ENCODE measurements at regions not wholly inside any gene's neighbourhood (a gene's known extent, or its start where the extent isn't known, plus 50 kb on each side); places are given as distances from the start of the nearest gene placed in this dataset.

DNA sequence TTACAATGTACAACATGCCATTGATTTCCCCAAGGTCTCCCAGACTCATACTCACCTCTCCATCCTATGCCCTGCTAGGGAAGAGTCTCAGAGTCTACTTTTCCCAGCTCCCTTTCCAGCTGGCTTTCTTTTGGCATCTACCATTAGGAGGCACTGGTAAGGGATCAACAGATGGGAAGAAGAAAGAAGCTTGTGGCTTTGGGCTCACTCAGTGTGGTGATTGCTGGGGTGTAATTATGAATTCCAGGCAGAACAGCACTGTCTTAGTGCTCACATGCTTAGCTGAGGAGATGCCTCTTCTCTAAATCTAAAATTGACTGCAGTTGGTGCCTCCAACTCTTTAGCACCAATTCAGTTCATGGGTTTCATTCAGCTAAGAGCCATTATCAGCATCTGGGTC is 330.0 kb downstream of the PSAT1 start:
- TF ChIP-seq, protein P1, sequence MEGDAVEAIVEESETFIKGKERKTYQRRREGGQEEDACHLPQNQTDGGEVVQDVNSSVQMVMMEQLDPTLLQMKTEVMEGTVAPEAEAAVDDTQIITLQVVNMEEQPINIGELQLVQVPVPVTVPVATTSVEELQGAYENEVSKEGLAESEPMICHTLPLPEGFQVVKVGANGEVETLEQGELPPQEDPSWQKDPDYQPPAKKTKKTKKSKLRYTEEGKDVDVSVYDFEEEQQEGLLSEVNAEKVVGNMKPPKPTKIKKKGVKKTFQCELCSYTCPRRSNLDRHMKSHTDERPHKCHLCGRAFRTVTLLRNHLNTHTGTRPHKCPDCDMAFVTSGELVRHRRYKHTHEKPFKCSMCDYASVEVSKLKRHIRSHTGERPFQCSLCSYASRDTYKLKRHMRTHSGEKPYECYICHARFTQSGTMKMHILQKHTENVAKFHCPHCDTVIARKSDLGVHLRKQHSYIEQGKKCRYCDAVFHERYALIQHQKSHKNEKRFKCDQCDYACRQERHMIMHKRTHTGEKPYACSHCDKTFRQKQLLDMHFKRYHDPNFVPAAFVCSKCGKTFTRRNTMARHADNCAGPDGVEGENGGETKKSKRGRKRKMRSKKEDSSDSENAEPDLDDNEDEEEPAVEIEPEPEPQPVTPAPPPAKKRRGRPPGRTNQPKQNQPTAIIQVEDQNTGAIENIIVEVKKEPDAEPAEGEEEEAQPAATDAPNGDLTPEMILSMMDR (IDR thresholded peaks at IDR 0.05), result no peak

DNA sequence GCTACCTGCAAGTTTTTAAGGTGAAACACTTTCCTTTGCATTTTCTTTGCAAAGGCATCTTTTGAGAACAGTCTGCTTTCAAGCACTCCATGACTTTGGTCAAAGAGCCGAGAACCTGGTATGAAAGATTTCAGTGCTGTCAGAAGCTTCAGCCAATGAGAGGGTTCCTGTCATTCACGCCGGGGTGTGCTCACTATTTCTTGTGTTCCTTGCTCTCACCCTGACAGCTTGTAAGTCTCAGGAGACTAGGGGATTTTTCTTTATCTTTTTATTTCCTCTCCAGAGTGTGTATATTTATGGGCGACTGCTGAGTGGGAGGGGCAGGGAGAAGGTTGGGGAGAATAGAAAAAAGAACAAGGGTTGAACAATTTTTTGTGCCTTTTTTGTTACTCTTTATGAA is 334.0 kb downstream of the PSAT1 start:
- TF ChIP-seq, protein P1 (IDR thresholded peaks at IDR 0.05), result no peak

DNA sequence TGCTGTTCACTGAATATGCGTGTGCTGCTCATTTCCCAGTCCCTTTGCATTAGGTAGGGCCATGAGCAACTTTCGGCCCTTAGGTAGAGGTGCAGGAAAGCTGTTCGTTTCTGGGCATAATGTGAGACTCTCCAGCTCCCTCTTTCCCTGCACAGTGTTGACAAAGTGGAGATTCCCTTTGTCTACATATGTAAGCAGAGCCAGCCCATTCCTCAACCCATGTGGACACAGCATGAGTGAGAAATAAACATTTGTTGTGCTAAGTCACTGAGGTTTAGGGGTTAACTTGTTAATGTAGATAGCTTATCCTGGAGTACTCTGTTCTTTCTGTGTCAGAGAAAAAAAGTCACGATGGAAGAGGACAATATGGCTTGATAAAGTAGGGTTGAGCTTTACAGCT is 343.8 kb downstream of the PSAT1 start:
- TF ChIP-seq, protein P1 (IDR thresholded peaks at IDR 0.05), result no peak

DNA sequence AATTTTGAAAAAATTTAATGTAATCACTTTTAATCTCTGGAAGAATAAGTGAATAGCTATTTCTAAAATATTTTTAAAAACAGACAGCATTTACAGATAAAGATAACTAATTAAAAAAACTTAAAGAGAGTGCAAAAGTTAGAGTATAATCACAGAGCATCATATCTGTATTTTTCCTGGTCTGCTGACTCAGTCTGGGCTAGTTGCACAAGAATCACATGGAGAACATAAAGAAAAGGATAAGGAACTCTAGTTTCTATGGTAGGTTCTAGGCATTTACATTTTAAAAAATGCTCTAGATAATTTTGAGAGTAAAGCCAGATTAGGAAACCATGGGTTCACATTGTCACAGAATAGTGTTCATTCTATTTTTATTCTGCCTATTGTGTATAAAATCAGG is 347.4 kb downstream of the PSAT1 start:
- TF ChIP-seq, protein P1 (IDR thresholded peaks at IDR 0.05), result no peak

DNA sequence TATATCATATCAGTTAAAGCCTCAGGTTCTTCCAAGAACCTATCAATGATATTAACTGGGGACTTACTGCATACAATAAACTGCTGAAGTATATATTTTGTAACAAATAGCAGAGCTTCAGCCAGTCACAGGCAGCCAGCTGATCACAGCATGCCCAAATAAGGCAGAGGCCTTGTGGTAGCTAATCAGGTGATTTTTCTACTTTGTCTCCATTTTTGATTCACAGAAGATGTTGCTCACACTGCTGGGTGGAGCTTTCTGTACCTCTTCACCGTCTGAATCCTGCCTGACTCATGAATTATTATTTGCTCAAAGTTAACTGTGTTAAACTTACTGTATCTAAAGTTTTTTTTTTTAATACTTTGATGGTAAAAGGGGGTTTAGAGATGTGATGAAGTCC is 357.4 kb downstream of the PSAT1 start:
- TF ChIP-seq, protein P1 (IDR thresholded peaks at IDR 0.05), result no peak

DNA sequence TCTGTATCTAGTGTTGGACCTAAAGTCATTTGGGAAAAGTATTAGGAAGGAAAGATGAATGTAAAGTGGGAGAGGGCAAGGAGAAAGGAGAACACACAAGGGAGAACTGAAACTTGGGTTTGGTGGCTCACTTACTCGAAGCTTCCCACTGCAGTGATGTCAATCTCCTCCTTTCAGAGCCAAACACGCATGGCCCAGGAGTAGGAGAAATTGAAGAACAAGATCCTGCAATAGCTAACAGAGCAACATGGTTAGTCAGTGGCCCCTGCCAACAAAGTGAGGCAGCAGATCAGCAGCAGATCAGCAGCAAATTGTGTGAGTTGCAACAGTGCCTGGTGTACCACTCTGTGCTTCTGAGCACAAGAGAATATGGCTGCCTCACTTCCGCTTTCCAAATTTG is 366.4 kb downstream of the PSAT1 start:
- TF ChIP-seq, protein P1 (IDR thresholded peaks at IDR 0.05), result no peak

DNA sequence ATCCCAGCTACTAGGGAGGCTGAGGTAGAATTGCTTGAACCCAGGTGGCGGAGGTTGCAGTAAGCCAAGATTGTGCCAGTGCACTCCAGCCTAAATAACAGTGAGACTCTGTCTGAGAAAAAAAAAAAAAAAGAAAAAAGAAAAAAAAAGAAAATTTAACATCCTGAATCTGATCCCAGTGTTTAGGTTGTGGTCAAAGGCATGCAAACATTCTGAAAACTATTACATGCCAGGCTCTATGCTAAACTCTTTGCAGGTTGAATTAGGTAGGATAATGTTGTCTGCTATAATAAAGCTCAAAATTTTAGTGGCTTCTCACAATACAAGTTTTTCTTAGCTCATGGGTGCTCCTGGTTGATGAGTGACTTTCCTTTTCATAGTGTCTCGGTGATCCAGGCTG is 367.4 kb downstream of the PSAT1 start:
- TF ChIP-seq, protein P1 (IDR thresholded peaks at IDR 0.05), result no peak

DNA sequence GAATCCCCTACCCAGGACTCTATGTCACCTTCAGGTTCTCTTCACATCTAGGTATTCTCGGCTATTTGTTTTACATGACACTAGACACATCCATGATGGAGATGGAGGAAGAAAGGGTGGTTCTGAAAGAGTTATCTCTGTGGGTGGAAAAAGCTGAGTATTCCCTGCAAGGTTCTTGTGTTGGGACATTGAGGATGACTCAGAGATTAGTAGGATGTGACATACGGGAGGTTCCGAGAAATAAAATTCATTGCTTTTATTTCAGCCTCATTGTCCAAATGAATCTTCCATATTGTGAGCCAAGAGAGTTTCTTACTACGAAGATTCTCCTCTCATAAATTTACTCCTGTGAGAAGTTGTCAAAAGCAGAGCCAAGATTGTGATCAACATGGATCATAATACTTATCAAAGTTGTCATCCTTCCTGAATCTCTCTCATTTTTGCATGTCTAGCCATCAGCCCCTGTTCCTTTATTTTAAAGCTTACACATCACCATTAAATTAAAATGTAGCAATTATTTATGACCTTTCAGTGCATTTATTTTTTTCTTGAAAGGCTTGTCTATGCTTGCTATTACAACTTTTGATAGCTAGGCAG is 370.0 kb downstream of the PSAT1 start:
- TF ChIP-seq, protein P1 (IDR thresholded peaks at IDR 0.05), result no peak

Measured in LNCAP (cell line).